ENCODE measurements at regions not wholly inside any gene's neighbourhood (a gene's known extent, or its start where the extent isn't known, plus 50 kb on each side); places are given as distances from the start of the nearest gene placed in this dataset.
"Not testable (repeated sequence)": the region's sequence is repeated elsewhere in the genome, so short reads cannot be mapped to it uniquely, and the experiment has no call there.

- Mint-ChIP-seq H3K4me3 (peak overlapping the region; percentile 47), H3K27ac (no peak overlapping the region), H3K36me3 (ENCODE audit: low read depth) (no peaks in the 10 kb centered on the region), H3K9me3 (no peaks in the 10 kb centered on the region), H3K4me1 (ENCODE audit: low read depth) (no peaks in the 10 kb centered on the region), H3K27me3 (no peaks in the 10 kb centered on the region)
- DNase-seq, result no peak
Measured at GRCh38 chr7:142529591-142529990, 219.7 kb upstream of the PRSS1 start.

GRCh38 chr7:142528608-142529408, 220.5 kb upstream of the PRSS1 start:
- no peaks in the 10 kb centered on the region for H3K9me3 Mint-ChIP-seq
- H3K36me3 Mint-ChIP-seq (ENCODE audit: low read depth), result no peaks in the 10 kb centered on the region

GRCh38 chr7:142523821-142524460, 225.3 kb upstream of the PRSS1 start:
- Mint-ChIP-seq H3K4me3 (no peak overlapping the region), H3K27ac (no peak overlapping the region), H3K27me3 (no peaks in the 10 kb centered on the region), H3K4me1 (ENCODE audit: low read depth) (peaks cover 13% of the 10 kb centered on the region), H3K36me3 (ENCODE audit: low read depth) (no peaks in the 10 kb centered on the region), H3K9me3 (no peaks in the 10 kb centered on the region)
- DNase-seq, result no peak

More at GRCh38 chr7:142528608-142529408, 220.5 kb upstream of the PRSS1 start:
- no peak for DNase-seq
- H3K27ac Mint-ChIP-seq, result no peak overlapping the region
- no peaks in the 10 kb centered on the region for H3K27me3 Mint-ChIP-seq
- peak overlapping the region; percentile 47 for H3K4me3 Mint-ChIP-seq
- no peaks in the 10 kb centered on the region for H3K4me1 Mint-ChIP-seq (ENCODE audit: low read depth)

GRCh38 chr7:142522735-142523134, 226.5 kb upstream of the PRSS1 start:
- H3K27ac Mint-ChIP-seq, result peak overlapping the region; percentile 0
- no peak for DNase-seq

DNA sequence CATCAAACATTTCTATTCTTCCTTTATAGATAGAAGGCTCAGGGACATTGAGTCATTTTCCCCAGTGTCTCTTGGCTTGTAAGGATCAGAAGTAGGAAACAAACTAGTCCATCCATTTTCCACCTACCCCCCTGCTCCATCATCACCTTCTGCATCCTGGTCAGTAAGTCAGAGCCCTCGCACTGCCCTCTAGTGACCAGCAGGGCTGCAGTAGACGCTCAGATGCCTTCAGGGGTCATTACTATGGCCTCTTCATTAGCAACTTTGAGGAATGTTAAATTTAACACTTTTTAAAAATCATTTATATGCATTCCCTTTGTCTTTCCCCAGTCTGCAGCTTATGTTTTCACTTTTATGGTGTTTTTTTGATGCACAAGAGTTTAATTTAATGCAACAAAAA, 228.4 kb upstream of the PRSS1 start:
- not testable (repeated sequence) for H3K27ac Mint-ChIP-seq, H3K4me3 Mint-ChIP-seq
- peaks cover 24% of the 10 kb centered on the region for H3K4me1 Mint-ChIP-seq (ENCODE audit: low read depth)

More at GRCh38 chr7:142522735-142523134, 226.5 kb upstream of the PRSS1 start:
- Mint-ChIP-seq H3K9me3 (no peaks in the 10 kb centered on the region), H3K36me3 (ENCODE audit: low read depth) (no peaks in the 10 kb centered on the region), H3K4me3 (no peak overlapping the region), H3K27me3 (no peaks in the 10 kb centered on the region), H3K4me1 (ENCODE audit: low read depth) (peaks cover 16% of the 10 kb centered on the region)

GRCh38 chr7:142520455-142520854, 228.8 kb upstream of the PRSS1 start:
- H3K9me3 Mint-ChIP-seq; DNase-seq; H3K36me3 Mint-ChIP-seq (ENCODE audit: low read depth); H3K27me3 Mint-ChIP-seq; H3K4me3 Mint-ChIP-seq: not testable (repeated sequence)
- Mint-ChIP-seq H3K4me1 (ENCODE audit: low read depth) (peaks cover 26% of the 10 kb centered on the region), H3K27ac (peak overlapping the region; percentile 77)

More for the DNA sequence above, 228.4 kb upstream of the PRSS1 start:
- not testable (repeated sequence) for H3K9me3 Mint-ChIP-seq; DNase-seq; H3K36me3 Mint-ChIP-seq (ENCODE audit: low read depth); H3K27me3 Mint-ChIP-seq

DNA sequence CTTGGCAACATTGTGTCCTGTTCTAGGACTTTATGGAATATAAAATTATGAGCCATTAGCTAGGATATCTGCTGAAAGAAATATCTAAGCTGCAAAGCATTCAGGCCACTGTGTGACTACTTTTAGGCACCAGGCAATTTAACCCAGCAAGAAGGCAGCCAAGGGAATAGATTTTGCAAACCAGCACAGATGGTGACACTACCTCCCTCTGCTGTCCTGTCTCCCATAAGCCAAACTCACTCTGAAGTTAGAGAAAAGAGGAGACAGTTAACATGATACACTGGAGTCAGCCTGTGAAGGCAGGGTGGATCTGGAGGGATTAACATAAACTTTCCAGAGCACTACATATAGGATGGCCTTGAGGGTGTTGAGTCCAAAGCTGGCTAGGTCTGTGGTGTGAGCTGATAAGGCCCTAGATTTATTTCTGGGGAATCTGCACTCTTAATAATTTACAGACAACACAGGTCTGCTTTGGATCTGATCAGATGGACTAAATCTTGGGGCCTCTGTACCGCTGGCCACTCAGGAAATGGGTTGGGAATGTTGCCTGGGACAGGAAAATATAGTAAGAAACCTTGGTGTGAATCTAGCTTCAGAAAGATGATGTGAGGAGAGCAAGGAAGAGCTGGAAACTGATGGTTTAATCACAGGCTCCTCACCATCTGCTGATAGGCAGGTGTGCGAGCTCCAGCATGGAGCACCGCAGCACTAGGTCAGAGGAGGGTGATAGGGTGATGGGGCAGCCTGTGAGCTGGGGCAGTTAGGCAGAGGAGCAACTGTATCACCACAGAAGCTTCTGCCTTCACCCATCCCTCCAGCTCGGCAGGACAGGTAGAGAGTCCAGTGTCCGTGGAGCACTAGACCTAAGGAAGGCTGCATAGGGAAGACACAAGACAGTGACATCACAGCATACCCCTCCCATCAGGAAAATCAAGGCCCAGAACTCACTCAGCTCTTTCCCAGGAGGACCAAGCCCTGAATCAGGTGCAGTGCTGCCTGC, 229.9 kb upstream of the PRSS1 start:
- Mint-ChIP-seq H3K4me1 (ENCODE audit: low read depth) (peaks cover 27% of the 10 kb centered on the region), H3K9me3 (no peaks in the 10 kb centered on the region), H3K27me3 (no peaks in the 10 kb centered on the region), H3K36me3 (ENCODE audit: low read depth) (no peaks in the 10 kb centered on the region), H3K27ac (peak overlapping the region; percentile 16), H3K4me3 (no peak overlapping the region)
- DNase-seq, result no peak

DNA sequence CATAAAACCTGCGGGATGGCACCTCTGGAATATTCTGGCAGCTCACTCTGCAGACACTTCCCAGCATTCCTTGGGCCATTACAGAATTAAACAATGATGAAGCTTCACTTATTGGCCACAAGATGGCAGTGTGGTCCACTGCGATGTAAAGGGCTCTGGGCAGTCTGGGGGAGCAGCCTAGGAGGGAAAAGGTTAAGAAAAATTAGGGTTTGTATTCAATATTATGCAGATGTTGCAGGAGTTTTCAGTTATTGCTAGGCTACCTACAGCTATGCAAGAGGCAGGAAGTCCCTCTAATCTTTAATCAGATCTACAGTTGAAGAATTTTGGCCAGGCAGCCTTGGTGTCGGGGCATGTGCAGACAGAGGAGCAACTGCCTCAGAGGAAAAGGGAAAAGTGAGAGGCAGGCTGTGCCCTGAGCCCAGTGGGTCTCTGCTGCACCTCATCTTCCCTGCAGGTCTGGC, 233.2 kb upstream of the PRSS1 start:
- Mint-ChIP-seq H3K27ac (no peak overlapping the region), H3K4me3 (no peak overlapping the region), H3K9me3 (no peaks in the 10 kb centered on the region), H3K4me1 (ENCODE audit: low read depth) (peaks cover 39% of the 10 kb centered on the region), H3K36me3 (ENCODE audit: low read depth) (no peaks in the 10 kb centered on the region), H3K27me3 (no peaks in the 10 kb centered on the region)
- no peak for DNase-seq

DNA sequence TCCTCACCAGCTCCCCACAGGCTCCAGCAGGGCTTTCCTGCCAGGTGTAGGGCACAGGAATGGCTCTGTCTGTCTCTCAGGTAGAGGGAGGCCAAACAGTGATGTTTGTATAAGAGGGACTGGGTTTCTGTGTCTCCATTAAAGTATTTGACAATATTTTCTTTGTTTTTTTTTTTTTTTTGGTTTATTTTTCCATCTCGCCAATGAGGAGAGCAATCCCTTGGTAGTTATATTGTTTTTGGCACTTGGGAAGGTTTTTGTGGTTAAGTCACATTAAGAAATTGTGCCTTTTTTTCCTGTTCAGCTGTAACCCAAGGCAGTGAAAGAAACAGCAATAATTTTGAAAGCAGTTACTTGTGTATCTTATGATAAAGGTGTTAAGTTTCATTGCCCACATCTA, 234.6 kb upstream of the PRSS1 start:
- H3K36me3 Mint-ChIP-seq (ENCODE audit: low read depth); H3K27ac Mint-ChIP-seq; DNase-seq; H3K27me3 Mint-ChIP-seq; H3K9me3 Mint-ChIP-seq; H3K4me3 Mint-ChIP-seq: not testable (repeated sequence)
- peaks cover 32% of the 10 kb centered on the region for H3K4me1 Mint-ChIP-seq (ENCODE audit: low read depth)

DNA sequence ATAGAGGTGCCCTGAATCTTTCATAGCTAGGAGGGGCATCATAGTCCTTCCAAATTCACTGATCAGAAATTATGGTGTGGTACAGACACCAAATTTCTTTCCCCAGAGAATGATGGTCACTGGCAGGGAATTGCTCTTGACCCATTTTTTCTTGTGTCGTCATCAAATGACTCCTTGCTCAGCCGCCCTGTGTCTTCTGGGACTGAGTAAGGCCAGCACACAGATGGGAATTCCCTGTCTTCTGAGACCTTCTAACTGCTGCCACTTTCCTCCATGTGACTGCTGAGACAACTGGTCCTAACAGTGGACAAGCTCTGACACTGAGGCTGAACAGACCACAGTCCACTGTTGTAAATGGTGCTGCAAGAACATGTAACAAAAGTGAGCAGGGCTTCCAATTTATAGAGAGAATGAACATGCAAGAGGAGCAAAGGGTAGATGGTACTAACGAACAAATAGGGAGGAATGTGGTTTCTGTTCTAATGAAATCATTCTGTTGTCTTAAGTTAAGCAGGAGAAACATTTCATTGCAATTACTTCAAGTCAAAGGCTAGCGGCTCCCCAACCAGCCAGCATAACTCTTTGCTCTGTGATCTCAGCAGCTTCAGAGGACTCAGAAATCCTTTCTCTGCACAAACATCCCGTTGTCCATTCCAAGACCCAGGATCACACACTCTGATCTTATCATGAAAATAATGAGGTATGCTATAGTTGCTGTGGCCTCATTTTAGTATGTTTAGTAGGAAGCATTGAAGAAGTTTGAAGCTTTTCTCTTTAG, 235.9 kb upstream of the PRSS1 start:
- no peak overlapping the region for H3K27ac Mint-ChIP-seq
- H3K27me3 Mint-ChIP-seq, result no peaks in the 10 kb centered on the region

DNA sequence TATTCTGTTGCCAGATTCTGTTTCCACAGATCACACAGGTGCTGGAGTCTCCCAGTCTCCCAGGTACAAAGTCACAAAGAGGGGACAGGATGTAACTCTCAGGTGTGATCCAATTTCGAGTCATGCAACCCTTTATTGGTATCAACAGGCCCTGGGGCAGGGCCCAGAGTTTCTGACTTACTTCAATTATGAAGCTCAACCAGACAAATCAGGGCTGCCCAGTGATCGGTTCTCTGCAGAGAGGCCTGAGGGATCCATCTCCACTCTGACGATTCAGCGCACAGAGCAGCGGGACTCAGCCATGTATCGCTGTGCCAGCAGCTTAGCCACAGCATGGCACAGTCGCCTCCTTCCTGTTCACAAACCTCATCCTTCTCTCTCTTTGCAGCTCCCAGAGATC, 237.5 kb upstream of the PRSS1 start:
- no peak for DNase-seq
- no peak overlapping the region for H3K27ac Mint-ChIP-seq
- H3K4me3 Mint-ChIP-seq, result no peak overlapping the region
- H3K36me3 Mint-ChIP-seq (ENCODE audit: low read depth), result no peaks in the 10 kb centered on the region
- H3K27me3 Mint-ChIP-seq, result no peaks in the 10 kb centered on the region
- H3K9me3 Mint-ChIP-seq, result no peaks in the 10 kb centered on the region
- H3K4me1 Mint-ChIP-seq (ENCODE audit: low read depth), result peaks cover 42% of the 10 kb centered on the region

More for the DNA sequence above, 235.9 kb upstream of the PRSS1 start:
- H3K9me3 Mint-ChIP-seq, result no peaks in the 10 kb centered on the region
- DNase-seq, result no peak
- H3K4me1 Mint-ChIP-seq (ENCODE audit: low read depth), result peaks cover 37% of the 10 kb centered on the region
- H3K4me3 Mint-ChIP-seq, result no peak overlapping the region
- H3K36me3 Mint-ChIP-seq (ENCODE audit: low read depth), result no peaks in the 10 kb centered on the region

GRCh38 chr7:142511374-142511773, 237.9 kb upstream of the PRSS1 start:
- Mint-ChIP-seq H3K27ac (no peak overlapping the region), H3K9me3 (no peaks in the 10 kb centered on the region), H3K36me3 (ENCODE audit: low read depth) (no peaks in the 10 kb centered on the region), H3K27me3 (no peaks in the 10 kb centered on the region), H3K4me3 (no peak overlapping the region), H3K4me1 (ENCODE audit: low read depth) (peaks cover 39% of the 10 kb centered on the region)
- no peak for DNase-seq

GRCh38 chr7:142509235-142509634, 240.0 kb upstream of the PRSS1 start:
- not testable (repeated sequence) for H3K27me3 Mint-ChIP-seq; DNase-seq; H3K27ac Mint-ChIP-seq; H3K9me3 Mint-ChIP-seq; H3K36me3 Mint-ChIP-seq (ENCODE audit: low read depth); H3K4me3 Mint-ChIP-seq
- peaks cover 31% of the 10 kb centered on the region for H3K4me1 Mint-ChIP-seq (ENCODE audit: low read depth)

DNA sequence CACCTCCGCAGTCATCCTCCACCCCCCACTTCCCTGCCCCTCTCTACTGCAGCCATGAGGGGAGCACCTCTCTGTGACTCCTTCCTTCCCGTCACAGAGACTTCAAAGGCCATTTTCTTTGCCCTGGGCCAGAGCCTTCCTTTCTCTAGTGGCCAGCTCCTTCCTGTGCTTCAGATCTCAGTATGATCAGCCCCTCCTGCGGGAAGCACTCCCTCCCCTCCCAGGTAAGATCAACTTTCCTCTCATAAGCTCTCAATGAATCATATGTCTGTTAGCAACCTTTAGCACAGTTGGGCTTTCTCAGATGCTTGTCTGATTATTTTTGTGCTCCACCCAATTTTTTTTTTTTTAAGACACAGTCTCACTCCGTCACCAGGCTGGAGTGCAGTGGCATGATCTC, 241.0 kb upstream of the PRSS1 start:
- DNase-seq, result no peak
- H3K27ac Mint-ChIP-seq, result peak overlapping the region; percentile 63
- no peaks in the 10 kb centered on the region for H3K27me3 Mint-ChIP-seq
- H3K4me1 Mint-ChIP-seq (ENCODE audit: low read depth), result peaks cover 31% of the 10 kb centered on the region
- no peaks in the 10 kb centered on the region for H3K9me3 Mint-ChIP-seq
- no peak overlapping the region for H3K4me3 Mint-ChIP-seq
- H3K36me3 Mint-ChIP-seq (ENCODE audit: low read depth), result no peaks in the 10 kb centered on the region
